ENCODE measurements at regions not wholly inside any gene's neighbourhood (a gene's known extent, or its start where the extent isn't known, plus 50 kb on each side); places are given as distances from the start of the nearest gene placed in this dataset.

- no peak for TF ChIP-seq EZH2 (IDR thresholded peaks at IDR 0.05; ENCODE audit: borderline replicate concordance, low read depth, low read length, severe bottlenecking)
- TF ChIP-seq, protein P1, sequence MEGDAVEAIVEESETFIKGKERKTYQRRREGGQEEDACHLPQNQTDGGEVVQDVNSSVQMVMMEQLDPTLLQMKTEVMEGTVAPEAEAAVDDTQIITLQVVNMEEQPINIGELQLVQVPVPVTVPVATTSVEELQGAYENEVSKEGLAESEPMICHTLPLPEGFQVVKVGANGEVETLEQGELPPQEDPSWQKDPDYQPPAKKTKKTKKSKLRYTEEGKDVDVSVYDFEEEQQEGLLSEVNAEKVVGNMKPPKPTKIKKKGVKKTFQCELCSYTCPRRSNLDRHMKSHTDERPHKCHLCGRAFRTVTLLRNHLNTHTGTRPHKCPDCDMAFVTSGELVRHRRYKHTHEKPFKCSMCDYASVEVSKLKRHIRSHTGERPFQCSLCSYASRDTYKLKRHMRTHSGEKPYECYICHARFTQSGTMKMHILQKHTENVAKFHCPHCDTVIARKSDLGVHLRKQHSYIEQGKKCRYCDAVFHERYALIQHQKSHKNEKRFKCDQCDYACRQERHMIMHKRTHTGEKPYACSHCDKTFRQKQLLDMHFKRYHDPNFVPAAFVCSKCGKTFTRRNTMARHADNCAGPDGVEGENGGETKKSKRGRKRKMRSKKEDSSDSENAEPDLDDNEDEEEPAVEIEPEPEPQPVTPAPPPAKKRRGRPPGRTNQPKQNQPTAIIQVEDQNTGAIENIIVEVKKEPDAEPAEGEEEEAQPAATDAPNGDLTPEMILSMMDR (IDR thresholded peaks at IDR 0.05; ENCODE audit: borderline replicate concordance, extremely low read depth, low read length, poor library complexity, severe bottlenecking) = no peak
Observed at GRCh38 chr18:78396756-78397155, 582.9 kb upstream of the SALL3 start.

Data from DND-41 (cell line).